GM12878 (cell line): ENCODE measurements at regions not wholly inside any gene's neighbourhood (a gene's known extent, or its start where the extent isn't known, plus 50 kb on each side); places are given as distances from the start of the nearest gene placed in this dataset.

Experiments
- ATAC-seq: fragments of 200-7000 bp; cut with Tn5 transposase; 3 replicates; pipeline ENCODE4 v1.9.1; 2020; ENCODE audit warnings: mild to moderate bottlenecking, moderate library complexity
- BruUV-seq: library from RNA; stranded (reverse); fragments of 400-500 nt; replicated peaks from 2 replicates; lab custom pipeline; 2021; lab: Mats Ljungman, UMichigan
- CTCF ChIA-PET: fragments of 300-600 bp; sonication (Branson Sonifier 250); formaldehyde crosslinking; extraction: SDS; loops from one replicate; lab custom pipeline; 2021; ENCODE audit warnings: inconsistent platforms; lab: Yijun Ruan, JAX
- POLR2A ChIA-PET: fragments of 350-600 bp; formaldehyde crosslinking; extraction: SDS; loops from one replicate; lab custom pipeline; 2021; ENCODE audit warnings: inconsistent platforms; lab: Charles Lee
- RAD21 ChIA-PET: fragments of 300-600 bp; sonication (Branson Sonifier 250); formaldehyde crosslinking; loops from one replicate; lab custom pipeline; 2023; ENCODE audit warnings: antibody characterized with exemption; ENCODE audit not compliant: unreplicated experiment; lab: Charles Lee
- SMC1A ChIA-PET: fragments of 300-600 bp; sonication (Branson Sonifier 250); formaldehyde crosslinking; loops from one replicate; lab custom pipeline; 2023; ENCODE audit not compliant: unreplicated experiment, uncharacterized antibody; lab: Charles Lee
- DNase-seq: peaks from one replicate; pipeline ENCODE4 v3.0.0-alpha.2; 2011; ENCODE audit warnings: low read depth, low spot score
- FAIRE-seq: peaks from 3 replicates; lab custom pipeline; 2011; peaks lifted over from hg19 to GRCh38; lab: Jason Lieb, UNC
- H2AFZ ChIP-seq: 2 replicates; pipeline ENCODE4 v1.6.0; 2011; ENCODE audit warnings: low read depth, low read length, control low read depth; ENCODE audit not compliant: control insufficient read depth
- H3K27ac ChIP-seq: 2 replicates; pipeline ENCODE4 v1.5.1; 2011; ENCODE audit warnings: control low read depth; ENCODE audit not compliant: control insufficient read depth, insufficient read depth
- H3K27me3 ChIP-seq, 2 experiments: replicated peaks in 1 of 2; 2 replicates each; pipeline versions ENCODE4 v1.6.0 to v1.6.1; 2011; ENCODE audit warnings: low read length in 1 of 2; ENCODE audit not compliant: control insufficient read depth in 2 of 2, insufficient read depth in 2 of 2
- H3K36me3 ChIP-seq, 2 experiments: 2 replicates each; pipeline ENCODE4 v1.5.1; 2011; ENCODE audit warnings: low read length in 1 of 2; ENCODE audit not compliant: control insufficient read depth in 2 of 2, insufficient read depth in 2 of 2
- H3K4me1 ChIP-seq: 2 replicates; pipeline ENCODE4 v1.6.1; 2011; ENCODE audit warnings: mild to moderate bottlenecking, low read length, moderate library complexity, mixed read lengths; ENCODE audit not compliant: control insufficient read depth, insufficient read depth
- H3K4me2 ChIP-seq: 2 replicates; pipeline ENCODE4 v1.6.0; 2011; ENCODE audit warnings: control low read depth; ENCODE audit not compliant: control insufficient read depth, insufficient read depth
- H3K4me3 ChIP-seq: fragments of 200-600 bp; sonication (generic); 2 replicates; pipeline ENCODE4 v1.5.1; 2016
- H3K79me2 ChIP-seq: 2 replicates; pipeline ENCODE4 v1.6.0; 2011; ENCODE audit warnings: low read length; ENCODE audit not compliant: control insufficient read depth, insufficient read depth
- H3K9ac ChIP-seq: 2 replicates; pipeline ENCODE4 v1.8.0; 2011; ENCODE audit warnings: low read length, control low read depth, mixed read lengths; ENCODE audit not compliant: control insufficient read depth, insufficient read depth
- H3K9me3 ChIP-seq: replicated peaks from 3 replicates; pipeline ENCODE4 v1.5.1; 2011; ENCODE audit warnings: mild to moderate bottlenecking, low read length; ENCODE audit not compliant: control insufficient read depth, insufficient read depth
- H4K20me1 ChIP-seq: 2 replicates; pipeline ENCODE4 v1.6.0; 2011; ENCODE audit not compliant: control insufficient read depth, insufficient read depth
- GABPA ChIP-seq: IDR thresholded peaks from 2 replicates; pipeline ENCODE4 v1.6.1; 2014; ENCODE audit warnings: antibody characterized with exemption, low read depth, mild to moderate bottlenecking, inconsistent platforms
- IRF4 ChIP-seq: IDR thresholded peaks from 2 replicates; pipeline ENCODE4 v1.6.1; 2011; ENCODE audit warnings: low read depth, low read length
- LARP7 ChIP-seq: fragments of 450-650 bp; IDR thresholded peaks from 2 replicates; pipeline ENCODE4 v1.6.1; 2017; ENCODE audit warnings: mild to moderate bottlenecking
- MEF2A ChIP-seq: IDR thresholded peaks from 2 replicates; pipeline ENCODE4 v1.6.1; 2011; ENCODE audit warnings: low read depth, mild to moderate bottlenecking, low read length, moderate library complexity; ENCODE audit not compliant: insufficient read depth
- NFXL1 ChIP-seq: fragments of 450-650 bp; IDR thresholded peaks from 2 replicates; pipeline ENCODE4 v1.6.1; 2017; ENCODE audit warnings: antibody characterized with exemption, mild to moderate bottlenecking, borderline replicate concordance
- NR2C1 ChIP-seq: fragments of 450-650 bp; IDR thresholded peaks from 2 replicates; pipeline ENCODE4 v1.6.1; 2017; ENCODE audit warnings: antibody characterized with exemption, mild to moderate bottlenecking, moderate library complexity
- PAX8 ChIP-seq: fragments of 450-650 bp; IDR thresholded peaks from 2 replicates; pipeline ENCODE4 v1.6.1; 2017; ENCODE audit warnings: mild to moderate bottlenecking, moderate library complexity
- RBBP5 ChIP-seq: fragments of 200-600 bp; sonication (generic); conservative IDR thresholded peaks from 2 replicates; pipeline ENCODE4 v1.6.1; 2016
- RCOR1 ChIP-seq: conservative IDR thresholded peaks from 2 replicates; pipeline ENCODE4 v1.6.1; 2012; ENCODE audit warnings: low read depth, low read length, improper control_type of control experiment
- SPI1 ChIP-seq: IDR thresholded peaks from 2 replicates; pipeline ENCODE4 v1.6.1; 2011; ENCODE audit warnings: low read depth, mild to moderate bottlenecking, low read length, moderate library complexity, borderline replicate concordance; ENCODE audit not compliant: insufficient read depth
- TAF1 ChIP-seq: IDR thresholded peaks from 2 replicates; pipeline ENCODE4 v1.6.1; 2011; ENCODE audit warnings: mild to moderate bottlenecking, low read depth, low read length, borderline replicate concordance
- TBL1XR1 ChIP-seq: IDR thresholded peaks from 2 replicates; pipeline ENCODE4 v1.6.1; 2012; ENCODE audit warnings: low read depth, low read length, improper control_type of control experiment
- YY1 ChIP-seq: IDR thresholded peaks from 2 replicates; pipeline ENCODE4 v1.6.1; 2011; ENCODE audit warnings: low read depth, mild to moderate bottlenecking, low read length
- ZNF384 ChIP-seq: IDR thresholded peaks from 2 replicates; pipeline ENCODE4 v1.6.1; 2012; ENCODE audit warnings: low read depth, mild to moderate bottlenecking, low read length, improper control_type of control experiment, borderline replicate concordance
- WGBS: methylation state at CpG from one replicate; pipeline ENCODE4 v1.1.6; 2016; ENCODE audit warnings: low lambda C conversion rate; ENCODE audit not compliant: insufficient replicate concordance, insufficient coverage; ENCODE audit errors: missing lambda C conversion rate; 5-methylcytosine and 5-hydroxymethylcytosine counted together
- in situ Hi-C: fragments of 300-500 bp; cut with MboI; formaldehyde crosslinking; loops from 9 replicates; pipeline ENCODE4 v1.14.3; 2018; ENCODE audit warnings: mixed read lengths
- intact Hi-C: fragments of 100-400 bp; cut with micrococcal nuclease; formaldehyde crosslinking; loops from one replicate; pipeline ENCODE4 v1.14.2; 2022; ENCODE audit not compliant: unreplicated experiment
- TF ChIP-seq, protein P1 (sequence below): fragments of 450-650 bp; IDR thresholded peaks from 2 replicates; pipeline ENCODE4 v1.6.1; 2018; ENCODE audit warnings: mild to moderate bottlenecking, low read depth, moderate library complexity; ENCODE audit not compliant: partially characterized antibody
- TF ChIP-seq, protein P2 (sequence below): fragments of 150-350 bp; IDR thresholded peaks from 2 replicates; pipeline ENCODE4 v1.6.1; 2014; ENCODE audit warnings: mild to moderate bottlenecking, low read depth, low read length

DNA sequence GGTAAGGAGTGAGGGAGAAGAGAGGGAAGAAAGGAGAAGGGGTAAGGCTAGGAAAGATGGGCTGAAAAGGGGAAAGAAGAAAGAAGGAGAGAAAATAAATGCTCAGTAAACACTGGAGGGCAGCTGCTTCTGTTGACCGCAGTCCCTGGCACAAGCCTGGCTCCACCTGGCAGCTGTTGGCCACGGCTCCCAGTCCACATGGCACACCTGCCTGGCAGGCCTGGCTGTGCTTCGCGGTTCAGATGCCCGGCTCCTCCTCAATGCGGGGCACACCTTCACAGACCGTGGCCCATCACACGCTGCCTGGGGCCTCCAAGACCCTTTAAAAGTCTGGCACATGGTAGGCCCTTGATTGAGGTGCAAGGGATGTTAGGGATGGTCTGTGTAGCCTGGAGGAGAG lies 516.8 kb upstream of the PROK2 start:
- intact Hi-C loops: no loop called here
- in situ Hi-C loops: no loop called here
- ATAC-seq (no peak), FAIRE-seq (no peak)
- H2AFZ ChIP-seq: no peak overlapping the region
- TF ChIP-seq MEF2A: no peak
- no peak for TF ChIP-seq RBBP5
- TF ChIP-seq ZNF384: no peak
- no peak for TF ChIP-seq SPI1
- no peak for TF ChIP-seq IRF4
- TF ChIP-seq PAX8: no peak
- TF ChIP-seq, protein P1, sequence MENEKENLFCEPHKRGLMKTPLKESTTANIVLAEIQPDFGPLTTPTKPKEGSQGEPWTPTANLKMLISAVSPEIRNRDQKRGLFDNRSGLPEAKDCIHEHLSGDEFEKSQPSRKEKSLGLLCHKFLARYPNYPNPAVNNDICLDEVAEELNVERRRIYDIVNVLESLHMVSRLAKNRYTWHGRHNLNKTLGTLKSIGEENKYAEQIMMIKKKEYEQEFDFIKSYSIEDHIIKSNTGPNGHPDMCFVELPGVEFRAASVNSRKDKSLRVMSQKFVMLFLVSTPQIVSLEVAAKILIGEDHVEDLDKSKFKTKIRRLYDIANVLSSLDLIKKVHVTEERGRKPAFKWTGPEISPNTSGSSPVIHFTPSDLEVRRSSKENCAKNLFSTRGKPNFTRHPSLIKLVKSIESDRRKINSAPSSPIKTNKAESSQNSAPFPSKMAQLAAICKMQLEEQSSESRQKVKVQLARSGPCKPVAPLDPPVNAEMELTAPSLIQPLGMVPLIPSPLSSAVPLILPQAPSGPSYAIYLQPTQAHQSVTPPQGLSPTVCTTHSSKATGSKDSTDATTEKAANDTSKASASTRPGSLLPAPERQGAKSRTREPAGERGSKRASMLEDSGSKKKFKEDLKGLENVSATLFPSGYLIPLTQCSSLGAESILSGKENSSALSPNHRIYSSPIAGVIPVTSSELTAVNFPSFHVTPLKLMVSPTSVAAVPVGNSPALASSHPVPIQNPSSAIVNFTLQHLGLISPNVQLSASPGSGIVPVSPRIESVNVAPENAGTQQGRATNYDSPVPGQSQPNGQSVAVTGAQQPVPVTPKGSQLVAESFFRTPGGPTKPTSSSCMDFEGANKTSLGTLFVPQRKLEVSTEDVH: no peak
- no peak for TF ChIP-seq YY1
- TF ChIP-seq LARP7: no peak
- TF ChIP-seq, protein P2, sequence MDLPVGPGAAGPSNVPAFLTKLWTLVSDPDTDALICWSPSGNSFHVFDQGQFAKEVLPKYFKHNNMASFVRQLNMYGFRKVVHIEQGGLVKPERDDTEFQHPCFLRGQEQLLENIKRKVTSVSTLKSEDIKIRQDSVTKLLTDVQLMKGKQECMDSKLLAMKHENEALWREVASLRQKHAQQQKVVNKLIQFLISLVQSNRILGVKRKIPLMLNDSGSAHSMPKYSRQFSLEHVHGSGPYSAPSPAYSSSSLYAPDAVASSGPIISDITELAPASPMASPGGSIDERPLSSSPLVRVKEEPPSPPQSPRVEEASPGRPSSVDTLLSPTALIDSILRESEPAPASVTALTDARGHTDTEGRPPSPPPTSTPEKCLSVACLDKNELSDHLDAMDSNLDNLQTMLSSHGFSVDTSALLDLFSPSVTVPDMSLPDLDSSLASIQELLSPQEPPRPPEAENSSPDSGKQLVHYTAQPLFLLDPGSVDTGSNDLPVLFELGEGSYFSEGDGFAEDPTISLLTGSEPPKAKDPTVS: no peak
- TF ChIP-seq GABPA: no peak
- no peak for TF ChIP-seq NFXL1
- no peak for TF ChIP-seq TAF1
- no peak for TF ChIP-seq TBL1XR1
- TF ChIP-seq RCOR1: no peak
- TF ChIP-seq NR2C1: no peak
- TF ChIP-seq, all 136 proteins: peak for 0
- no peak overlapping the region for H3K4me2 ChIP-seq
- no peaks in the 10 kb centered on the region for H4K20me1 ChIP-seq
- no peaks in the 10 kb centered on the region for H3K9me3 ChIP-seq
- no peak overlapping the region for H3K27ac ChIP-seq
- RAD21 ChIA-PET: no interaction called here
- H3K36me3 ChIP-seq: no peaks in the 10 kb centered on the region
- 70% methylated on average over 8 of the region's 8 CpGs for WGBS
- POLR2A ChIA-PET: no interaction called here
- H3K27me3 ChIP-seq: no peaks in the 10 kb centered on the region
- no TSS peak for BruUV-seq
- H3K4me3 ChIP-seq: no peak overlapping the region
- no peaks in the 10 kb centered on the region for H3K4me1 ChIP-seq
- CTCF ChIA-PET: no interaction called here
- SMC1A ChIA-PET: interaction anchor here (1.1 to 1.8 kb wide), 2 partner anchors 12 to 34 kb away, joined by 3 to 5 read pairs; no protein-coding TSS in a partner anchor
- no peak for DNase-seq
- no peaks in the 10 kb centered on the region for H3K79me2 ChIP-seq
- H3K9ac ChIP-seq: no peak overlapping the region
